NCI-H1105 (cell line): ENCODE measurements at regions not wholly inside any gene's neighbourhood (a gene's known extent, or its start where the extent isn't known, plus 50 kb on each side); places are given as distances from the start of the nearest gene placed in this dataset.
A peak's percentile ranks its signal among the peaks of the same experiment; 100 is the strongest.
"Not testable (repeated sequence)": the region's sequence is repeated elsewhere in the genome, so short reads cannot be mapped to it uniquely, and the experiment has no call there.

Experiments
- DNase-seq: peaks from one replicate; lab custom pipeline; 2025; lab: John Stamatoyannopoulos, UW

DNA sequence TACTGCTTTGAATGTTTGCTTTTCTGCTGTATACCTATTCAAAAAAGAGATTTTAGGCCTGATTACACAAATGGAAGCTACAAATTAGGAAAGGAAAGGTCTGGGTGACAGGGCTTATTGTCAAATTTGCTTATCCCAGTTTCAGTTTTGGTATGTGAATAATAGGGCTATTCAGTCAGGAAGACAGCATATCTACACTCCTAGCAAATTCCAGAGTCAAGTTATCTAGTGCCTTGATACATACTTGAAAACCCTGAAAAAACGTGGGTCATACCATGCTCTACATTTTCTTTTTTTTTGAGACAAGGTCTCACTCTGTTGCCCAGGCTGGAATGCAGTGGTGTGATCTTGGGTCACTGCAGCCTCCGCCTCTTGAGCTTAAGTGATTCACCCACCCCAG lies 59.2 kb upstream of the CCDC180 start:
- DNase-seq, result not testable (repeated sequence)

- DNase-seq, result no peak
Measured at GRCh38 chr9:97243606-97244005, 63.9 kb upstream of the CCDC180 start.

DNA sequence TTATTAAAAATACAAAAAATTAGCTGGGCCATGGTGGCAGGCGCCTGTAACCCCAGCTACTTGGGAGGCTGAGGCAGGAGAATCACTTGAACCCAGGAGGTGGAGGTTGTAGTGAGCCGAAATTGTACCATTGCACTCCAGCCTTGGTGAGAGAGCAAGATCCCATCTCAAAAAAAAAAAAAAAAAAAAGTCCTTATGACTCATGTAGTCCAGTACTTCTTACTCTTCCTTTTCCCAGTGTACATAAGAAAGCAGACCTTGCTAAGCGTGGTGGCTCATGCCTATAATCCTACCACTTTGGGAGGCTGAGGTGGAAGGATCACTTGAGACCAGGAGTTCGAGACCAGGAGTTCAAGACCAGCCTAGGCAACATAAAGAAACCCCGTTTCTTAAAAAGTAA lies 66.0 kb upstream of the CCDC180 start:
- DNase-seq, result not testable (repeated sequence)

DNA sequence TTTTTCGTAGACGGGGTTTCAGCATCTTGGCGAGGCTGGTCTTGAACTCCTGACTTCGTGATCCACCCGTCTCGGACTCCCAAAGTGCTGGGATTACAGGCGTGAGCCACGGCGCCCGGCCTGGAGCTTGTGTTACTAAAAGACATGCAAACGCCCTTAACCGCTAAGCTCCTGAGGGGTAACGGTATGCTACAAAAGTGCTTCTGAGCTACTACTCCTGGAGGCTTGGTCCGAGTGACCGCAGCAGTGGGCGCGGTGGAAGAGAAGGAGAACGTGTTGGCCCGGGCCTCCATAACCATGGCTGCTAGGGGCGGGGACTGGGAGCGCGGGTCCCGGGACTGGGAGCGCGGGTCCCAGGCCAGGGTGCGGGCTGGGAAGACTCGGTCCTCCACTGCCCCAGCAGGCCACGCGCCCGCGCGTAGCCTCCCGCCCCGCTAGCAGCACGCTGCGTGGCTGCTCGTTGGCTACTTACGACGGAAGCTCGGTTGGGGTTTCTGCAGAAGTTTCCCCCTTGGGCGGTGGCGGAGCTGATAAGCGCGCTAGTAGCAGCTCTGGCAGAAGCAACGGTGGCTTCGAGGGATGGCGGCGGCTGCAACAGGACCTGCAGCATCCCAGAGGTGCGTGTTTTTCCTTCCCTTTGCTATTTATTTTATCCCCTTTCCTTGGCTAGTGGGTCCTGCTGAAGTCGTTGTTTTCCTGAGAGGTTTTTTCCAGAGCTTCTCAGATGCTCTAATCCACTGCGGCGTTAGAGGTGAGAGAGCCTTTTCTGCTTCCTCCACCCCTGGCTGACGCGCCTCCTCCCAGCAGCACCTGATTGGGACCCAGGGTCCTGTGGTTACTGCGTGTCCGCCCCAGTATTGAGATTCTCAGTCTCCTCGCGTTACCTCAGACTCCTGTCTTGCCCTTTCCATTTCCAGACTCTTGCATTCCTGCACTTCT lies 69.2 kb upstream of the CCDC180 start:
- DNase-seq, result peak; percentile 72

DNA sequence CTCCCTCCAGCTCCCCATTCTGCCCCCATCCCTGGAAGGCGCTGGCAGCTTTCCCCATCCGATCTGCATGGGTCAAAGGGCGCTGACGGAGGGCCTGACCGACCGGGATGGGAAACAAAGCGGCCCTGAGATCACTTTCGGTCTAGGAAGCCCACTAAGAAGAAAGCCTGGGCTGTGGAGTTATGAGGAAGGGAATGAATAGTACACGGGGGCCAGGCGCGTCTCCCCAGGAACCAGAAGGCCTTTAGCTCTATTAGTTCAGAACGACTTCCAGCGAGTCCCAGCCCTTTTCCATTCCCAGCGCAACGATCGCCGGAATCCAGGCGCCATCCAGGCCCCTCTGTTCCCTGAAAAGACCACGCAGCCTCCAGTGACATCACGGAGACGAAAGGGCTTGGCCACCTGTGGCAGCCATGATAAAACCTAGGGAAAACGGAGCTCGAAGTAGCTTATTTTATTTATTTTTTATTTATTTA lies 70.1 kb upstream of the CCDC180 start:
- no peak for DNase-seq

GRCh38 chr9:97233009-97233400 lies 74.5 kb upstream of the CCDC180 start:
- DNase-seq, result not testable (repeated sequence)

GRCh38 chr9:97232060-97233008 lies 75.1 kb upstream of the CCDC180 start:
- DNase-seq, result not testable (repeated sequence)

DNA sequence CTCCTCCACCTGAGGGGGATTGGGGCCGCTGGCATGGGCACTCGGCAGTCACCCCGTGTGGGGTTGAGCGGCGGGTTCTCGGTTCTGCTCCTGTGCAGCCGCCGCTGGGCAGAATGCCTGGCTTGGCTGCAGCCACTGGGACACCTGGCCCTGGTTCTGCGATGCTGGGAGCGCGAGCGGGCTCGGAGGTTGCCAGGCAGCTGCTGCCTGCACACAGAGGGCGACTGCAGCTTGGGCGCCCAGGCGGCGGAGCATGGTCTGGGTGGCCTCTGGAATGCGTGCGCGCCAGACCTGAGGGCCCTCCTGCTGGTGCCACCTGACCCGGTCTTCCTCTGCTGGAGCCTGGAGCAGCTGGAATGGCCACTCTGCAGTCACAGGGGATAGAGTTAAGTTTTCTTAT lies 85.1 kb upstream of the CCDC180 start:
- peak; percentile 31 for DNase-seq

DNA sequence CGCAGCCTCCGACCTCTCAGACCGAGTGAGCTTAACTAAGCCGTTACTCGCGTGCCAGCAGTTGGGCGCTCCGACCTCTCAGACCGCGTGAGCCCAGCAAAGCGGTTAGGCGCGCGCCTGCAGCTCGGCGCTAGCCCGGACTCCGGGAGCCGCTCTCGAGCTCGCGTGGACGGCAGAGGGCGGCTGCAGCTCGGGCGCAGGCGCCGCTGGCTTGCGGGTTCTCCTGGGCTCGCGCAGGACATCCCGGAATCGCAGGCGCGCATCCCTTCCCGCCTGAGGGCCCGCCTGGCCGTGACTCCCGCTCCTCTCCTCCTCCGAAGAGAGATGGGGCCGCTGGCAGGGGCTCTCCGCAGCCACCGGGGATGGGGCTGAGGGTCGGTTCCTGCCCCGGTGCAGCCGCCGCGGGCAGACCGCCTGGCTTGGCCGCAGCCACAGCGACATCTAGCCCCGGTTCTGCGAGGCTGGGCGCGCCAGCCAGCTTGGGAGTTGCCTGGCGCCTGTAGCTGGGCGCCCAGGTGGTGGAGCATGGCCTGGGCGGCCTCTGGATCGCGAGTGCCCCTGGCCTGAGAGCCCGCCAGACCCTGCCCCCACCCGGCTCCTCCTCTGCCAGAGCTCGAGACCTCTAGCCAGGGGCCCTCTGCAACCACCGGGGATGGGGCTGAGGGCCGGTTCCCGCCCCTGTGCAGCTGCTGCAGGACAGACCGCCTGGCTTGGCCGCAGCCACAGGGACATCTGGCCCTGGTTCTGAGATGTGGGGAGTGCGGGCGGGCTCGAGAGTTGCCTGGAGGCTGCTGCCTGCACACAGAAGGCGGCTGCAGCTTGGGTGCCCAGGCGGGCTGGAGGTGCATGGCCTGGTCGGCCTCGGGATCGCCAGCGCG lies 85.7 kb upstream of the CCDC180 start:
- peak; percentile 26 for DNase-seq

GRCh38 chr9:97220894-97221477 lies 86.5 kb upstream of the CCDC180 start:
- DNase-seq, result no peak

- not testable (repeated sequence) for DNase-seq
Measured at GRCh38 chr9:97220396-97220795, 87.1 kb upstream of the CCDC180 start.

GRCh38 chr9:97219443-97220140 lies 87.9 kb upstream of the CCDC180 start:
- not testable (repeated sequence) for DNase-seq

DNA sequence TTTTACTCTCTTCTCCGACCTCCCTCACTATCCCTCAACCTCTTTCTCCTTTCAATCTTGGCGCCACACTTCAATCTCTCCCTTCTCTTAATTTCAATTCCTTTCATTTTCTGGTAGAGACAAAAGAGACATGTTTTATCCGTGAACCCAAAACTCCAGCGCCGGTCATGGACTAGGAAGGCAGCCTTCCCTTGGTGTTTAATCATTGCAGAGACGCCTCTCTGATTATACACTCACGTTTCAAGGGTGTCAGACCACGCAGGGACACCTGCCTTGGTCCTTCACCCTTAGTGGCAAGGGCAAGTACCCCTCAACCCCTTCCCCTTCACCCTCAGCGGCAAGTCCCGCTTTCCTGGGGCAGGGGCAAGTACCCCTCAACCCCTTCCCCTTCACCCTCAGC lies 92.3 kb upstream of the CCDC180 start:
- not testable (repeated sequence) for DNase-seq

GRCh38 chr9:97214556-97214955 lies 92.9 kb upstream of the CCDC180 start:
- not testable (repeated sequence) for DNase-seq

- not testable (repeated sequence) for DNase-seq
Measured at GRCh38 chr9:97199683-97200082, 107.8 kb upstream of the CCDC180 start.

- not testable (repeated sequence) for DNase-seq
Measured at GRCh38 chr9:97193767-97194166, 113.7 kb upstream of the CCDC180 start.

DNA sequence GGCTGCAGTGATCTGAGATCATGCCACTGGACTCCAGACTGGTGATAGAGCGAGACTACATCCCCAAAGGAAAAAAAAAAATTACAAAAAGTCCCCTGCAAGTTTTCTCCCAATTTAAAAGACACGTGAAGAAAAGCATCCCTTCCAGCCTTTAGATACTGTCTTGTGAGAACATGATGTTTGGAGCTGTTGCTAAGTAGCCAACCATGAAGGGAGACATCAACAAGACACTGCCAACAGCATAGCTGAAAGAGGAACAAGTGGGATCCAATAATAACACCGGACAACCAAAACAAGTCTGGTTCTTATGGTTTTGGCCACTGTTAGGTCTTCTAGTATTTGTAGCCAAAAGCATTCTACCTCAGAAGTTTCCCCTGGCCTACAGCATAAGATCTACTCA lies 118.9 kb upstream of the CCDC180 start:
- no peak for DNase-seq

DNA sequence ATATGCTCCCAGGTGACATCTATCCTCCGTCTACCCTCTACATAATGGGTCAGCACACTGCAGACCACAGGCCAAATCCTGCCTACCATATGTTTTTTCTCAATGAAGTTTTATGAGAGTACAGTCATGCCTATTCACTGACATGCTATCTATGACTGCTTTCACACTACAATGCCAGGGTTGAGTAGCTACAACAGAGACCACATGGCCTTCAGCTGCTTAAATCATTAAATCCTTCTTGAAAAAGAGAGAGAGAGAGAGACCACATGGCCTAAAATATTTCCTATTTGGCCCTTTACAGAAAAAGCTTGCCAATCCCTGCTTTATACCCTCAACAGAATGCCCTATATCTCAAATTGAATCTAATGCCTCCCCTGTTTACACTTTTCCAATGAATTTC lies 119.8 kb upstream of the CCDC180 start:
- DNase-seq, result not testable (repeated sequence)

- no peak for DNase-seq
Measured at GRCh38 chr9:97186493-97186892, 121.0 kb upstream of the CCDC180 start.

- not testable (repeated sequence) for DNase-seq
Measured at GRCh38 chr9:97182532-97182931, 124.9 kb upstream of the CCDC180 start.
